ENCODE measurements at regions not wholly inside any gene's neighbourhood (a gene's known extent, or its start where the extent isn't known, plus 50 kb on each side); places are given as distances from the start of the nearest gene placed in this dataset.
A peak's percentile ranks its signal among the peaks of the same experiment; 100 is the strongest.

GRCh38 chrX:74160358-74160757 is 143.6 kb upstream of the ZCCHC13 start:
- TF ChIP-seq CTCF (IDR thresholded peaks at IDR 0.05; ENCODE audit: insufficient read depth, low read length, missing control alignments) = no peak
- CTCF ChIA-PET = no interaction called here
- no peak for DNase-seq (ENCODE audit: low read depth, low spot score)
- POLR2A ChIA-PET = no interaction called here
- H3K4me3 ChIP-seq (ENCODE audit: low read depth, low read length) = no peak overlapping the region

GRCh38 chrX:74147439-74147838 is 156.5 kb upstream of the ZCCHC13 start:
- H3K4me3 ChIP-seq (ENCODE audit: low read depth, low read length) = no peak overlapping the region
- CTCF ChIA-PET = no interaction called here
- POLR2A ChIA-PET = no interaction called here
- no peak for DNase-seq (ENCODE audit: low read depth, low spot score)
- no peak for TF ChIP-seq CTCF (IDR thresholded peaks at IDR 0.05; ENCODE audit: insufficient read depth, low read length, missing control alignments)

GRCh38 chrX:74138943-74139342 is 165.0 kb upstream of the ZCCHC13 start:
- H3K4me3 ChIP-seq (ENCODE audit: low read depth, low read length) = no peak overlapping the region
- CTCF ChIA-PET = no interaction called here
- POLR2A ChIA-PET = no interaction called here
- no peak for TF ChIP-seq CTCF (IDR thresholded peaks at IDR 0.05; ENCODE audit: insufficient read depth, low read length, missing control alignments)
- DNase-seq (ENCODE audit: low read depth, low spot score) = no peak

DNA sequence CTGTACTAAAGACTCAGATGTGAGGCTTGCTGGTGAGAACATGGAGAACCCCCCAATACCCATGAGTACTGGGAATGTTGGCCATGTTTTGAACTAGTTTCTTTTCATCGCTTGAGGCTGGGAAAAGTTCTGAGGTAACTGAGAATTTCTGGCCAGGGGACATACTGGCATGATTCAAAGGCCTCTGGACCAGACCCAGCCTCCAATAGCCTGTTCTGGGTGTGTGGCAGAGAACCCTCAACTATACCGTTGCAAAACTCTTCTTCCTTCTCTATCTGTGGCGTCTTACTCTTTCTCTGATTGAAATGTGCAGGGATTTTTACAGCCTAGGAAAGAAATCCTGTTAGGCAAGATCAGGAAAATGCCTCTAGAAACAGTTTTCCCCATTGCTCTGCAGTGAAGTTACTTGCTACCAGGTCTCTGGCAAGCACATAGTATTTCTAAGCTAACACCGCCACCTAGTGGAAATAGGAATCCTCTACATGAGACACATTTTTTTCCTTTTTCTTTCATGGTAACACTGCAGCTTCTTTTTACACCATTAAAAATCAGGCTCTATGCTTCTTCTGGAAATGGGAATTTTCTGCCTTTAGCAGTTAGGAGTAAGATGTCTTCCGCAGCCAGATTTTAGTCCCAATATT is 170.7 kb upstream of the ZCCHC13 start:
- DNase-seq (ENCODE audit: low read depth, low spot score) = peak; percentile 10

GRCh38 chrX:74132280-74132679 is 171.7 kb upstream of the ZCCHC13 start:
- DNase-seq (ENCODE audit: low read depth, low spot score) = no peak
- H3K4me3 ChIP-seq (ENCODE audit: low read depth, low read length) = no peak overlapping the region
- CTCF ChIA-PET = interaction anchor here (0.7 to 2.3 kb wide), 4 partner anchors 13 to 277 kb away, joined by 3 to 6 read pairs (median 4); no protein-coding TSS in a partner anchor
- TF ChIP-seq CTCF (IDR thresholded peaks at IDR 0.05; ENCODE audit: insufficient read depth, low read length, missing control alignments) = no peak
- POLR2A ChIA-PET = no interaction called here

More for the DNA sequence above, 170.7 kb upstream of the ZCCHC13 start:
- ChIA-PET POLR2A (no interaction called here), CTCF (interaction anchor here (0.8 to 3.7 kb wide), 9 partner anchors 8 to 299 kb away, joined by 3 to 48 read pairs (median 4); partner anchors contain the start of gene XIST)
- TF ChIP-seq CTCF (IDR thresholded peaks at IDR 0.05; ENCODE audit: insufficient read depth, low read length, missing control alignments) = peak; percentile 51
- H3K4me3 ChIP-seq (ENCODE audit: low read depth, low read length) = no peak overlapping the region

DNA sequence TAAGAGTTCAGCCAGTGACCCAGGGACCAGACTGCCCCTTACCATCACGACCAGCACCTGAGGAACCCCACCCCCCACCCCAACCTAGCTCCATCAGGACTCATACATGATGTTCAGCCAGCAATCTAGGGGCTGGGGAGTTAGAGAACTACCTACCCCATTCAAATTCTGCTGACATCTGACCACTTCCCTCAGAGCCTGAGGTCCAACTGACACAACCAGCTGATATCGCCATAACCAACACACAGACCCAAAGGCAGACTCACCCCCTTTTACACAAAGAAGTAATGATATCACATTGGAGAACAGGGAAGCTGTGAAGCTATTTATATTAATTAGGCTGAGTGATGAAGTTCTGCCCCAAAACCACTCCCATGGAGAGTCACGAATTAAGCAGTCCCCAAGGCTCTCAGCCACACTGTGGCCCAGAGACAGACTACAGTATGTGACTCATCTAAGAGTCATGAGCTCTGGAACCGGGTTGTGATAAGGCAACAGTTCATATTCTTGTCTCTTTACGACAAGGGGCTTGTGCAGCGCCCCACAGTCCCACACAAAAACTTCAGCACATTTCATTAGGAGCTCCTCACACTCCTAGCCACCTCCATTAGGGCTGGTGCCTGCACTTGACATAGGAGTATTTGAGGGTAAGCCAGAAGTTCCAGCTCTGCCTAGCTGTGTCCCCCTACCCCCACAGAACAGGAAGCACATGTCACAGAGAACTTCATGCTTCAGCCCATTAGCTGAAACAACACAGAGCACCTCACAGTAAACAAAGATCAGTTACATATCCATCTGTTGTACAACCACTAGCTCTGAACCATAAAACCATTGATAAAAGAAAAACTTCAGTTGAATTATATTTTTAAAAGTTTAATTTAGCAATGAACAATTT is 184.7 kb upstream of the ZCCHC13 start:
- CTCF ChIA-PET = interaction anchor here (1.3 to 2.2 kb wide), 3 partner anchors 13 to 263 kb away, joined by 3 to 10 read pairs (median 4); no protein-coding TSS in a partner anchor
- no peak for DNase-seq (ENCODE audit: low read depth, low spot score)

More for the DNA sequence above, 184.7 kb upstream of the ZCCHC13 start:
- POLR2A ChIA-PET = no interaction called here
- no peak for TF ChIP-seq CTCF (IDR thresholded peaks at IDR 0.05; ENCODE audit: insufficient read depth, low read length, missing control alignments)
- no peak overlapping the region for H3K4me3 ChIP-seq (ENCODE audit: low read depth, low read length)

Measured in AG04449 (cell line).